ENCODE measurements at regions not wholly inside any gene's neighbourhood (a gene's known extent, or its start where the extent isn't known, plus 50 kb on each side); places are given as distances from the start of the nearest gene placed in this dataset.

- TF ChIP-seq CTCF (IDR thresholded peaks at IDR 0.05; ENCODE audit: insufficient read depth, missing control alignments), result no peak
- no peak for DNase-seq (ENCODE audit: insufficient read length, low spot score)
- FAIRE-seq, result no peak
Observed at GRCh38 chr3:88452228-88452627, 302.5 kb downstream of the C3orf38 start.

- FAIRE-seq, result no peak
- DNase-seq (ENCODE audit: insufficient read length, low spot score), result no peak
Observed at GRCh38 chr3:88460369-88460768, 310.6 kb downstream of the C3orf38 start.

GRCh38 chr3:88462230-88462629 lies 312.5 kb downstream of the C3orf38 start:
- DNase-seq (ENCODE audit: insufficient read length, low spot score), result no peak
- TF ChIP-seq CTCF (IDR thresholded peaks at IDR 0.05; ENCODE audit: insufficient read depth, missing control alignments), result no peak
- FAIRE-seq, result no peak

More at GRCh38 chr3:88460369-88460768, 310.6 kb downstream of the C3orf38 start:
- no peak for TF ChIP-seq CTCF (IDR thresholded peaks at IDR 0.05; ENCODE audit: insufficient read depth, missing control alignments)

DNA sequence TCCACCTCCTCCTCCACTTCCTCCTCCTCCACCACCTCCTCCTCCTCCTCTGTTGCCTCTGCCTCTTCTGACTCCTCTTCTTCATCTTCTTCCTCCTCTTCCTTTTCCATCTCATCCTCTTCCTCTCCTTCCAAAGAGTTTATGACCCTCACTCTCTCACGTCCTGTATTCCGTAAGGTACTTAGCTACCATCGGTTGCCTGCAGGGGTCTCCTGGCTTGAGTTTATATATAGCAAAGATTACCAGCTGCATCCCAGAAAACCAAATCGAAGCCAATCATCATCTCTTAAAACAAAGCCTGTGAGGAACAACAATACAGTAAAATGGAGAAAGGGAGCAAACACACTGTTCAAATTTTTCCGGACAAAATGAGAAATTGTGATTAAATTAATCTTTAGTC lies 317.4 kb downstream of the C3orf38 start:
- FAIRE-seq (no peak), DNase-seq (ENCODE audit: insufficient read length, low spot score) (no peak)
- no peak for TF ChIP-seq CTCF (IDR thresholded peaks at IDR 0.05; ENCODE audit: insufficient read depth, missing control alignments)

GRCh38 chr3:88469216-88469615 lies 319.5 kb downstream of the C3orf38 start:
- no peak for FAIRE-seq
- no peak for TF ChIP-seq CTCF (IDR thresholded peaks at IDR 0.05; ENCODE audit: insufficient read depth, missing control alignments)
- DNase-seq (ENCODE audit: insufficient read length, low spot score), result no peak

DNA sequence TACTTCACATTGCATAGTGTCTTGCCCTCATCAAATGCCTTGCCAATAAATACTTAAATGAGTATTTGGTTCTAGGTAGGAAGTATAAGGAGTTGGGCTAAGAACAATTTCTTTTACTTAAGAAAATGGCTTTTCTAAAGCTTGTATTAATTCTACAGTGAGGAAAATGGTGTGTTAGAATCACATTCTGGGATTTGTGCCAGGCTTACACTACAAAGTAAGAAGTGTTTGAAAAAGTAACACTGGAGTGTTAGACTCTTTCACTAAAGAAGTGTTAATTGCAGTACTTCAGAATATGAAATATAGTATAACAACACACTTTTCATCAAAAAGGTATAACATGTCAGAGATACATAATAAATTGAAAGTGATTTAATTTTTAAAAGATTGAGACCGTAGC lies 328.7 kb downstream of the C3orf38 start:
- DNase-seq (ENCODE audit: insufficient read length, low spot score) (no peak), FAIRE-seq (no peak)
- no peak for TF ChIP-seq CTCF (IDR thresholded peaks at IDR 0.05; ENCODE audit: insufficient read depth, missing control alignments)

GRCh38 chr3:88480822-88481221 lies 331.1 kb downstream of the C3orf38 start:
- FAIRE-seq (no peak), DNase-seq (ENCODE audit: insufficient read length, low spot score) (no peak)
- no peak for TF ChIP-seq CTCF (IDR thresholded peaks at IDR 0.05; ENCODE audit: insufficient read depth, missing control alignments)

All from D721Med (cell line).